Gastrocnemius medialis (tissue), 4 donors: ENCODE measurements at regions not wholly inside any gene's neighbourhood (a gene's known extent, or its start where the extent isn't known, plus 50 kb on each side); places are given as distances from the start of the nearest gene placed in this dataset.

Experiments used
- POLR2A ChIP-seq, 2 donors: fragments of 450-650 bp; IDR thresholded peaks; one replicate each; pipeline ENCODE4 v1.6.1; 2017; ENCODE audit warnings: antibody characterized with exemption in 2 of 2, mild to moderate bottlenecking in 2 of 2, moderate library complexity in 2 of 2
- TF ChIP-seq, protein P1 (sequence below), 5 experiments: fragments of 450-650 bp in 3 of 5; fragments of 200-600 bp in 2 of 5; sonication (generic) in 2 of 5; IDR thresholded peaks in 4 of 5; conservative IDR thresholded peaks in 1 of 5; 1 replicate in 4 of 5; 2 replicates in 1 of 5; pipeline ENCODE4 v1.5.1; 2016 to 2019; ENCODE audit warnings: antibody characterized with exemption in 5 of 5, mild to moderate bottlenecking in 3 of 5, moderate library complexity in 3 of 5

DNA sequence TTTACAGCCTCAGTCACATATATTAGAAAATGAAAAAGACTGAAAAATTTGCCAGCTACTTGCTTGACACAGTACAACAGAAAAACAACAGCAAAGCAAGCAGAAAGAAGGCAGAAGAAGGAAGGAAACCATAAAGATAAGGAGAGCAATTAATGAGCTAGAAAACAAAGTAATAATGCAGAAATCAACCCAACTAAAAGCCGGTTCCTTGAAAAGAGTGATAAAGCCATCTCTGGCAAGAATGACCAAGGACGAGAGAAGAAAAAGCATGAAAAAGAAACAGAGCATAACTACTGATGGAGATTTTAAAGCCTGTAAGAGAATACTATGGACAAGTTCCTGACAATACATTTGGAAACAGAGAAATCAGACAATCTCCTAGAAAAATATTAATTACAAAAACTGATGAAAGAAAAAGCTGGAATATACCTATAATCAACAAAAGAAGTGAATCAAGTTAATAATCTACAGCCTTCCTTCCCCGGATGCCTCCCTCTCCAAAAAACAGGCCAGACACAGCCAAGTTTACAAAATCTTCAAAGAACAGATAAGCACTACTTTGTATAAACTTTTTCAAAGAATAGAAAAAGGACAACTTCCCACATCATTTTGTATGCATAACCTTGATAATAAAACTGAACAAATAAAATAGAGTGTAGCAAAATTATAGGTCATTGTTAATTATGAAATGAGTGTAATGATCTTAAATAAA lies 204.0 kb downstream of the BAMBI start:
- TF ChIP-seq, protein P1, sequence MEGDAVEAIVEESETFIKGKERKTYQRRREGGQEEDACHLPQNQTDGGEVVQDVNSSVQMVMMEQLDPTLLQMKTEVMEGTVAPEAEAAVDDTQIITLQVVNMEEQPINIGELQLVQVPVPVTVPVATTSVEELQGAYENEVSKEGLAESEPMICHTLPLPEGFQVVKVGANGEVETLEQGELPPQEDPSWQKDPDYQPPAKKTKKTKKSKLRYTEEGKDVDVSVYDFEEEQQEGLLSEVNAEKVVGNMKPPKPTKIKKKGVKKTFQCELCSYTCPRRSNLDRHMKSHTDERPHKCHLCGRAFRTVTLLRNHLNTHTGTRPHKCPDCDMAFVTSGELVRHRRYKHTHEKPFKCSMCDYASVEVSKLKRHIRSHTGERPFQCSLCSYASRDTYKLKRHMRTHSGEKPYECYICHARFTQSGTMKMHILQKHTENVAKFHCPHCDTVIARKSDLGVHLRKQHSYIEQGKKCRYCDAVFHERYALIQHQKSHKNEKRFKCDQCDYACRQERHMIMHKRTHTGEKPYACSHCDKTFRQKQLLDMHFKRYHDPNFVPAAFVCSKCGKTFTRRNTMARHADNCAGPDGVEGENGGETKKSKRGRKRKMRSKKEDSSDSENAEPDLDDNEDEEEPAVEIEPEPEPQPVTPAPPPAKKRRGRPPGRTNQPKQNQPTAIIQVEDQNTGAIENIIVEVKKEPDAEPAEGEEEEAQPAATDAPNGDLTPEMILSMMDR (IDR thresholded peaks at IDR 0.05 in 4 of 5, conservative IDR thresholded peaks at IDR 0.05 in 1 of 5) = no peak
- TF ChIP-seq POLR2A (IDR thresholded peaks at IDR 0.05) = no peak
